22Rv1 (cell line): ENCODE measurements at regions not wholly inside any gene's neighbourhood (a gene's known extent, or its start where the extent isn't known, plus 50 kb on each side); places are given as distances from the start of the nearest gene placed in this dataset.

Source experiments
- ZFX ChIP-seq: fragments of 450-650 bp; IDR thresholded peaks from 2 replicates; pipeline ENCODE4 v1.6.1; 2017; ENCODE audit warnings: antibody characterized with exemption, borderline replicate concordance
- TF ChIP-seq, protein P1 (sequence below): fragments of 450-650 bp; IDR thresholded peaks from 2 replicates; pipeline ENCODE4 v1.5.1; 2017; ENCODE audit warnings: mild to moderate bottlenecking

DNA sequence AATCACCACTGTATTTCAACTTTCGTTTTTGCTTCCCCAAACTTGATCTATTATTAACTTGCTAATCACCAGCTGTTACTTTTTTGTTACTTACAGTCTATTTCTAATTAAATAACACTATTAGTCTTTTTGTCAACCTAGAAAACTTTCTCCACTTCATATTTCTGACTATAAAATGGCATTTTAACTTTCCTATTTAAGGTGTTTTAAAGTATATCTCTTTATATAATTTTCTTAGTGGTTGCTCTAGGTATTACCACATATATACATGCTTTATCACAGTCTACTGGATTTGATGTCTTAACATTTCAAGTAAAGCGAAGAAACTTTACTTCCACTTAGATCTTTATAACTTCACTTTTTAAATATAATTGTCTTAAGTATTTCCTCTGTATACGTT lies 421.2 kb downstream of the DCAF12L2 start:
- TF ChIP-seq, protein P1, sequence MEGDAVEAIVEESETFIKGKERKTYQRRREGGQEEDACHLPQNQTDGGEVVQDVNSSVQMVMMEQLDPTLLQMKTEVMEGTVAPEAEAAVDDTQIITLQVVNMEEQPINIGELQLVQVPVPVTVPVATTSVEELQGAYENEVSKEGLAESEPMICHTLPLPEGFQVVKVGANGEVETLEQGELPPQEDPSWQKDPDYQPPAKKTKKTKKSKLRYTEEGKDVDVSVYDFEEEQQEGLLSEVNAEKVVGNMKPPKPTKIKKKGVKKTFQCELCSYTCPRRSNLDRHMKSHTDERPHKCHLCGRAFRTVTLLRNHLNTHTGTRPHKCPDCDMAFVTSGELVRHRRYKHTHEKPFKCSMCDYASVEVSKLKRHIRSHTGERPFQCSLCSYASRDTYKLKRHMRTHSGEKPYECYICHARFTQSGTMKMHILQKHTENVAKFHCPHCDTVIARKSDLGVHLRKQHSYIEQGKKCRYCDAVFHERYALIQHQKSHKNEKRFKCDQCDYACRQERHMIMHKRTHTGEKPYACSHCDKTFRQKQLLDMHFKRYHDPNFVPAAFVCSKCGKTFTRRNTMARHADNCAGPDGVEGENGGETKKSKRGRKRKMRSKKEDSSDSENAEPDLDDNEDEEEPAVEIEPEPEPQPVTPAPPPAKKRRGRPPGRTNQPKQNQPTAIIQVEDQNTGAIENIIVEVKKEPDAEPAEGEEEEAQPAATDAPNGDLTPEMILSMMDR: no peak
- TF ChIP-seq ZFX: no peak
